HG03135 (cell line): ENCODE measurements at regions not wholly inside any gene's neighbourhood (a gene's known extent, or its start where the extent isn't known, plus 50 kb on each side); places are given as distances from the start of the nearest gene placed in this dataset.

Experiments used
- ATAC-seq: cut with Tn5 transposase; IDR thresholded peaks from one replicate; pipeline ENCODE4 v1.9.1; 2021; ENCODE audit warnings: mild to moderate bottlenecking, moderate library complexity; ENCODE audit not compliant: unreplicated experiment

- ATAC-seq: no peak
These were observed 124.7 kb upstream of the CTAGE1 start for GRCh38 chr18:22542406-22542835.

- ATAC-seq: no peak
These were observed 126.1 kb upstream of the CTAGE1 start for GRCh38 chr18:22543769-22544168.

GRCh38 chr18:22544626-22545025 is 126.9 kb upstream of the CTAGE1 start:
- ATAC-seq: no peak

- ATAC-seq: no peak
These were observed 127.5 kb upstream of the CTAGE1 start for GRCh38 chr18:22545066-22545760.

GRCh38 chr18:22546905-22547570 is 129.3 kb upstream of the CTAGE1 start:
- no peak for ATAC-seq

GRCh38 chr18:22547807-22548561 is 130.3 kb upstream of the CTAGE1 start:
- no peak for ATAC-seq

GRCh38 chr18:22549260-22549937 is 131.7 kb upstream of the CTAGE1 start:
- no peak for ATAC-seq

GRCh38 chr18:22550366-22550765 is 132.7 kb upstream of the CTAGE1 start:
- no peak for ATAC-seq

- no peak for ATAC-seq
These were observed 133.1 kb upstream of the CTAGE1 start for GRCh38 chr18:22550861-22551260.

- ATAC-seq: no peak
These were observed 133.9 kb upstream of the CTAGE1 start for GRCh38 chr18:22551536-22552151.

- ATAC-seq: no peak
These were observed 134.5 kb upstream of the CTAGE1 start for GRCh38 chr18:22552254-22552653.

- ATAC-seq: no peak
These were observed 135.3 kb upstream of the CTAGE1 start for GRCh38 chr18:22552899-22553460.

- no peak for ATAC-seq
These were observed 138.8 kb upstream of the CTAGE1 start for GRCh38 chr18:22556222-22557167.

GRCh38 chr18:22557168-22557941 is 139.6 kb upstream of the CTAGE1 start:
- no peak for ATAC-seq

GRCh38 chr18:22558945-22559385 is 141.2 kb upstream of the CTAGE1 start:
- no peak for ATAC-seq

GRCh38 chr18:22559414-22560274 is 141.9 kb upstream of the CTAGE1 start:
- ATAC-seq: no peak

GRCh38 chr18:22560275-22560610 is 142.5 kb upstream of the CTAGE1 start:
- ATAC-seq: no peak

- no peak for ATAC-seq
These were observed 143.1 kb upstream of the CTAGE1 start for GRCh38 chr18:22560797-22561196.
